ENCODE measurements at regions not wholly inside any gene's neighbourhood (a gene's known extent, or its start where the extent isn't known, plus 50 kb on each side); places are given as distances from the start of the nearest gene placed in this dataset.

GRCh38 chr15:36511594-36511993 is 67.8 kb upstream of the CDIN1 start:
- no peak for TF ChIP-seq MXI1 (conservative IDR thresholded peaks at IDR 0.05; ENCODE audit: poor library complexity, severe bottlenecking)
- TF ChIP-seq EZH2 (IDR thresholded peaks at IDR 0.05; ENCODE audit: borderline replicate concordance, insufficient read depth, low read length, poor library complexity, severe bottlenecking) = no peak
- TF ChIP-seq POLR2AphosphoS5 (IDR thresholded peaks at IDR 0.05) = no peak
- no peak for TF ChIP-seq RAD21 (conservative IDR thresholded peaks at IDR 0.05)
- no peak for TF ChIP-seq REST (IDR thresholded peaks at IDR 0.05; ENCODE audit: borderline replicate concordance)

Measured in neural cell (in vitro differentiated cells).